ENCODE measurements at regions not wholly inside any gene's neighbourhood (a gene's known extent, or its start where the extent isn't known, plus 50 kb on each side); places are given as distances from the start of the nearest gene placed in this dataset.

DNA sequence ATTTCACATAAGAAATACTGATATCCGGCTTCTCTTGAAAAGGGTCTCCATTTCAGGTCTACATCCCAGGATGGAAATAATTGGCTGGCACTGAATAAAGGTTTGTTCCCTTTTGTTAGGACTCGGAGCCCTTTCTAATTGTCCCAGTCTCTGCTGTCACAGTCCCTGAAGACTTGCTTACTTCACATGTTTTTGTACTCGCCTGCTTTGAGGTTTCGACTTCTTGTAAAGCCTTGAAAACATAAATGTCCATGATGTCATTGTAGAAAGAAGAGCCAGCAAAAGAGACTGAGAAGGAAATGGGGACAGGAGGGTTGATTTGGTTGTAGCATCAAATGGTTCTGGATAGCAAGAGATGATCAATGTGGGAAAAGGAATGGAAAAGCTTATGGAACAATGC is 963.4 kb upstream of the SEMA6D start:
- no TSS peak for BruUV-seq (replicated peaks)
- DNase-seq (ENCODE audit: low read depth, low spot score) (no peak), ATAC-seq (no peak)
- no peak for TF ChIP-seq TCF7L2 (IDR thresholded peaks at IDR 0.05; ENCODE audit: low read depth, low read length)
- TF ChIP-seq, protein P1, sequence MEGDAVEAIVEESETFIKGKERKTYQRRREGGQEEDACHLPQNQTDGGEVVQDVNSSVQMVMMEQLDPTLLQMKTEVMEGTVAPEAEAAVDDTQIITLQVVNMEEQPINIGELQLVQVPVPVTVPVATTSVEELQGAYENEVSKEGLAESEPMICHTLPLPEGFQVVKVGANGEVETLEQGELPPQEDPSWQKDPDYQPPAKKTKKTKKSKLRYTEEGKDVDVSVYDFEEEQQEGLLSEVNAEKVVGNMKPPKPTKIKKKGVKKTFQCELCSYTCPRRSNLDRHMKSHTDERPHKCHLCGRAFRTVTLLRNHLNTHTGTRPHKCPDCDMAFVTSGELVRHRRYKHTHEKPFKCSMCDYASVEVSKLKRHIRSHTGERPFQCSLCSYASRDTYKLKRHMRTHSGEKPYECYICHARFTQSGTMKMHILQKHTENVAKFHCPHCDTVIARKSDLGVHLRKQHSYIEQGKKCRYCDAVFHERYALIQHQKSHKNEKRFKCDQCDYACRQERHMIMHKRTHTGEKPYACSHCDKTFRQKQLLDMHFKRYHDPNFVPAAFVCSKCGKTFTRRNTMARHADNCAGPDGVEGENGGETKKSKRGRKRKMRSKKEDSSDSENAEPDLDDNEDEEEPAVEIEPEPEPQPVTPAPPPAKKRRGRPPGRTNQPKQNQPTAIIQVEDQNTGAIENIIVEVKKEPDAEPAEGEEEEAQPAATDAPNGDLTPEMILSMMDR (IDR thresholded peaks at IDR 0.05), result no peak
- TF ChIP-seq POLR2AphosphoS5 (IDR thresholded peaks at IDR 0.05; ENCODE audit: low read depth, low read length), result no peak
- no peak for TF ChIP-seq SIN3A (IDR thresholded peaks at IDR 0.05; ENCODE audit: borderline replicate concordance, insufficient read depth, low read depth, low read length)
- TF ChIP-seq, protein P2, sequence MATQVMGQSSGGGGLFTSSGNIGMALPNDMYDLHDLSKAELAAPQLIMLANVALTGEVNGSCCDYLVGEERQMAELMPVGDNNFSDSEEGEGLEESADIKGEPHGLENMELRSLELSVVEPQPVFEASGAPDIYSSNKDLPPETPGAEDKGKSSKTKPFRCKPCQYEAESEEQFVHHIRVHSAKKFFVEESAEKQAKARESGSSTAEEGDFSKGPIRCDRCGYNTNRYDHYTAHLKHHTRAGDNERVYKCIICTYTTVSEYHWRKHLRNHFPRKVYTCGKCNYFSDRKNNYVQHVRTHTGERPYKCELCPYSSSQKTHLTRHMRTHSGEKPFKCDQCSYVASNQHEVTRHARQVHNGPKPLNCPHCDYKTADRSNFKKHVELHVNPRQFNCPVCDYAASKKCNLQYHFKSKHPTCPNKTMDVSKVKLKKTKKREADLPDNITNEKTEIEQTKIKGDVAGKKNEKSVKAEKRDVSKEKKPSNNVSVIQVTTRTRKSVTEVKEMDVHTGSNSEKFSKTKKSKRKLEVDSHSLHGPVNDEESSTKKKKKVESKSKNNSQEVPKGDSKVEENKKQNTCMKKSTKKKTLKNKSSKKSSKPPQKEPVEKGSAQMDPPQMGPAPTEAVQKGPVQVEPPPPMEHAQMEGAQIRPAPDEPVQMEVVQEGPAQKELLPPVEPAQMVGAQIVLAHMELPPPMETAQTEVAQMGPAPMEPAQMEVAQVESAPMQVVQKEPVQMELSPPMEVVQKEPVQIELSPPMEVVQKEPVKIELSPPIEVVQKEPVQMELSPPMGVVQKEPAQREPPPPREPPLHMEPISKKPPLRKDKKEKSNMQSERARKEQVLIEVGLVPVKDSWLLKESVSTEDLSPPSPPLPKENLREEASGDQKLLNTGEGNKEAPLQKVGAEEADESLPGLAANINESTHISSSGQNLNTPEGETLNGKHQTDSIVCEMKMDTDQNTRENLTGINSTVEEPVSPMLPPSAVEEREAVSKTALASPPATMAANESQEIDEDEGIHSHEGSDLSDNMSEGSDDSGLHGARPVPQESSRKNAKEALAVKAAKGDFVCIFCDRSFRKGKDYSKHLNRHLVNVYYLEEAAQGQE (IDR thresholded peaks at IDR 0.05; ENCODE audit: insufficient read depth in 1 of 2, low read depth in 2 of 2, low read length in 1 of 2), result no peak
- CTCF ChIA-PET, result no interaction called here
- in situ Hi-C loops (cut with HindIII; ENCODE audit: low pct_unique_long_range_greater_than_20kb, low sequenced_read_pairs), result no loop called here
- no peak overlapping the region for H3K4me3 ChIP-seq (ENCODE audit: low read depth in 2 of 2, low read length in 2 of 2)
- no peaks in the 10 kb centered on the region for H3K4me1 ChIP-seq (ENCODE audit: control insufficient read depth, insufficient read depth, low read length)
- no peak overlapping the region for H3K27ac ChIP-seq (ENCODE audit: low read length)
- H3K36me3 ChIP-seq (ENCODE audit: control insufficient read depth, insufficient read depth, low read length), result no peaks in the 10 kb centered on the region
- intact Hi-C loops (cut with micrococcal nuclease; ENCODE audit: unreplicated experiment), result no loop called here
- peaks cover 3% of the 10 kb centered on the region; the same call in 1 of the 2 replicates for H3K9me3 ChIP-seq (ENCODE audit: control insufficient read depth, insufficient read depth, low read depth, low read length)
- POLR2A ChIA-PET, result no interaction called here
- no peaks in the 10 kb centered on the region for H3K27me3 ChIP-seq (ENCODE audit: control insufficient read depth, insufficient read depth, low read length)

DNA sequence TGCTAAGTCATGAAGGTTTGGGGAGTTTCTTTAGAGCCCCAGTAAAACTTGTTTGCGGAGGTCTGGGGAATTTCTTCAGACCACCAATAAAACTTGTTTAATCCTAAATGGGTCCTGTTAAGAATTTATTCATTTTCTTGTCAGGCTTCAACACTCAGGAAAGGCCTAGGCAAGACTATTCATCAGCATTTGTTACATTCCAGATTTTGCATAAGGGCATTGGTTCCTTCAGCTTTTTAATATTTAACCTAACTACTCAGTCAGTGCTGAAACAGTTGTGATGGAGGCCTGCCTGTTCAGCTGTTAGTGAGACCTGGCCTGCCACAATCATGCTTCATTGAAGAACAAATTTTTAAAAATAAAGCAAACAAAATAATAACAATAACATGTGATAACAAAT is 954.2 kb upstream of the SEMA6D start:
- Histone ChIP-seq H3K9me3 (ENCODE audit: control insufficient read depth, insufficient read depth, low read depth, low read length) (peaks cover 4% of the 10 kb centered on the region; the same call in 1 of the 2 replicates), H3K27ac (ENCODE audit: low read length) (no peak overlapping the region), H3K36me3 (ENCODE audit: control insufficient read depth, insufficient read depth, low read length) (no peaks in the 10 kb centered on the region), H3K4me3 (ENCODE audit: low read depth in 2 of 2, low read length in 2 of 2) (no peak overlapping the region), H3K27me3 (ENCODE audit: control insufficient read depth, insufficient read depth, low read length) (no peaks in the 10 kb centered on the region), H3K4me1 (ENCODE audit: control insufficient read depth, insufficient read depth, low read length) (no peaks in the 10 kb centered on the region)
- DNase-seq (ENCODE audit: low read depth, low spot score), result no peak
- TF ChIP-seq SIN3A (IDR thresholded peaks at IDR 0.05; ENCODE audit: borderline replicate concordance, insufficient read depth, low read depth, low read length) (no peak), TCF7L2 (IDR thresholded peaks at IDR 0.05; ENCODE audit: low read depth, low read length) (no peak), POLR2AphosphoS5 (IDR thresholded peaks at IDR 0.05; ENCODE audit: low read depth, low read length) (no peak)
- TF ChIP-seq, protein P2 (IDR thresholded peaks at IDR 0.05; ENCODE audit: insufficient read depth in 1 of 2, low read depth in 2 of 2, low read length in 1 of 2), result no peak
- TF ChIP-seq, protein P1 (IDR thresholded peaks at IDR 0.05), result no peak
- CTCF ChIA-PET, result no interaction called here
- ATAC-seq, result no peak
- intact Hi-C loops (cut with micrococcal nuclease; ENCODE audit: unreplicated experiment) (no loop called here), in situ Hi-C loops (cut with HindIII; ENCODE audit: low pct_unique_long_range_greater_than_20kb, low sequenced_read_pairs) (no loop called here)
- no TSS peak for BruUV-seq (replicated peaks)
- POLR2A ChIA-PET, result no interaction called here
